Body of pancreas (tissue), 4 donors: ENCODE measurements at regions not wholly inside any gene's neighbourhood (a gene's known extent, or its start where the extent isn't known, plus 50 kb on each side); places are given as distances from the start of the nearest gene placed in this dataset.

Experiments
- CTCF ChIP-seq, 7 experiments: fragments of 450-650 bp in 4 of 7; fragments of 200-600 bp in 3 of 7; sonication (generic) in 3 of 7; IDR thresholded peaks; one replicate each; pipeline ENCODE4 v1.5.1; 2016 to 2019; ENCODE audit warnings: antibody characterized with exemption in 7 of 7
- POLR2A ChIP-seq, 3 donors: fragments of 450-650 bp; IDR thresholded peaks; one replicate each; pipeline ENCODE4 v1.6.1; 2016; ENCODE audit warnings: antibody characterized with exemption in 3 of 3, mild to moderate bottlenecking in 2 of 3

- TF ChIP-seq CTCF (IDR thresholded peaks at IDR 0.05) = no peak
- no peak for TF ChIP-seq POLR2A (IDR thresholded peaks at IDR 0.05)
These were observed 635.4 kb downstream of the NR2F1-AS1 start for GRCh38 chr5:92945605-92946097.
